Dendritic cell treated with granulocyte-macrophage colony-stimulating factor and Interleukin-4, amounts not matched to agents 40 ng/mL and 50 ng/mL, for 4 days (primary cell): ENCODE measurements at regions not wholly inside any gene's neighbourhood (a gene's known extent, or its start where the extent isn't known, plus 50 kb on each side); places are given as distances from the start of the nearest gene placed in this dataset.

Experiments used
- H3K27ac Mint-ChIP-seq: one replicate; pipeline ENCODE4 v1.8.0; 2022; ENCODE audit warnings: mild to moderate bottlenecking, mixed read lengths
- H3K27me3 Mint-ChIP-seq: one replicate; pipeline ENCODE4 v1.8.0; 2022; ENCODE audit warnings: mild to moderate bottlenecking, mixed read lengths
- H3K36me3 Mint-ChIP-seq: one replicate; pipeline ENCODE4 v1.8.0; 2022; ENCODE audit warnings: low read depth, mixed read lengths
- H3K4me1 Mint-ChIP-seq: one replicate; pipeline ENCODE4 v1.8.0; 2022; ENCODE audit warnings: low read depth, mixed read lengths
- H3K4me3 Mint-ChIP-seq: one replicate; pipeline ENCODE4 v1.8.0; 2022; ENCODE audit warnings: mild to moderate bottlenecking, moderate library complexity, mixed read lengths
- H3K9me3 Mint-ChIP-seq: one replicate; pipeline ENCODE4 v1.8.0; 2022; ENCODE audit warnings: mixed read lengths
- intact Hi-C: fragments of 100-400 bp; cut with micrococcal nuclease; formaldehyde crosslinking; loops from one replicate; pipeline ENCODE4 v1.15.0; 2022

DNA sequence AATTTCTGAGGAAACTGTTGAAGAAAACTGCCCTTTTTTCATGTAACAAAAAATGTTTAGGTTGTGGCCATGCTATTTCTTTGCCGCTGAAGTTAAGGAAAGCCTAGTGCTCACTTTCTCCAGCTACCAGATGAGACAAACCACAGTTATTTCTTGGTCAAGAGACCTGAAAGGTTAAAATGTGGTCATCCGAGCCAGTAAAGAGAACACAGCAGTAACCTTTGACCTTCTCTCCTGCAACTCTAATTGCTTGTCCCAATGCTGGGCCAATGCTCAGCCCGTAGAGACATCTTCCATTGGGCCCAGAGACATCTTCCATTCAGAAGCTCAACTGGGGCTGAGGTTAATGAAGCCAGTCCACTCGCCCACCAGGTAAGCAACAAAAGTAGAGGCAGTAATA is 109.8 kb upstream of the CPSF6 start:
- intact Hi-C loops: no loop called here
- H3K4me1 Mint-ChIP-seq: no peaks in the 10 kb centered on the region
- no peaks in the 10 kb centered on the region for H3K9me3 Mint-ChIP-seq
- H3K27ac Mint-ChIP-seq: no peak overlapping the region
- H3K27me3 Mint-ChIP-seq: no peaks in the 10 kb centered on the region
- H3K36me3 Mint-ChIP-seq: no peaks in the 10 kb centered on the region
- H3K4me3 Mint-ChIP-seq: no peak overlapping the region

DNA sequence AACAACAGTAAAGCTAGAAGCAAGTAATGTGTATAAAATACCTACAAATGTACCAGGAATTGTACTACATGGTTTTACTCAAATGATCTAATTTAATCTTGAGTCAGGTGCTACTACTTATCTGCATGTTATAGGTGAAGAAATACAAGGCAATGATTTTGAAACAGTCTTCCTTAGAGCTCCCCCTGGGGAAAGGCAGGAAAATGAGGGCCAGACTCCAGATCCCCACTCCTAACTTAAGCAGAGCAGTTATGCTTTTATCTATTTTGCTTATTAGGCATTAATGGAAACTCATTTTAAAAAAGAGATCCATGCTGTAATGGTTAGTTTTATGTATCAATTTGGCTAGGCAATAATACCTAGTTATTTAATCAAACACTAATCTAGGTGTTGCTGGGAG is 109.3 kb upstream of the CPSF6 start:
- intact Hi-C loops: no loop called here
- Mint-ChIP-seq H3K27ac (no peak overlapping the region), H3K36me3 (no peaks in the 10 kb centered on the region), H3K27me3 (no peaks in the 10 kb centered on the region), H3K4me3 (no peak overlapping the region), H3K4me1 (no peaks in the 10 kb centered on the region), H3K9me3 (no peaks in the 10 kb centered on the region)

GRCh38 chr12:69131077-69131476 is 108.3 kb upstream of the CPSF6 start:
- no peak overlapping the region for H3K27ac Mint-ChIP-seq
- H3K9me3 Mint-ChIP-seq: no peaks in the 10 kb centered on the region
- no peaks in the 10 kb centered on the region for H3K4me1 Mint-ChIP-seq
- no peak overlapping the region for H3K4me3 Mint-ChIP-seq
- no peaks in the 10 kb centered on the region for H3K27me3 Mint-ChIP-seq
- H3K36me3 Mint-ChIP-seq: no peaks in the 10 kb centered on the region
- intact Hi-C loops: no loop called here

GRCh38 chr12:69136931-69137613 is 102.3 kb upstream of the CPSF6 start:
- Mint-ChIP-seq H3K27me3 (no peaks in the 10 kb centered on the region), H3K9me3 (peaks cover 33% of the 10 kb centered on the region), H3K27ac (no peak overlapping the region), H3K4me3 (no peak overlapping the region), H3K4me1 (no peaks in the 10 kb centered on the region), H3K36me3 (no peaks in the 10 kb centered on the region)
- intact Hi-C loops: no loop called here

DNA sequence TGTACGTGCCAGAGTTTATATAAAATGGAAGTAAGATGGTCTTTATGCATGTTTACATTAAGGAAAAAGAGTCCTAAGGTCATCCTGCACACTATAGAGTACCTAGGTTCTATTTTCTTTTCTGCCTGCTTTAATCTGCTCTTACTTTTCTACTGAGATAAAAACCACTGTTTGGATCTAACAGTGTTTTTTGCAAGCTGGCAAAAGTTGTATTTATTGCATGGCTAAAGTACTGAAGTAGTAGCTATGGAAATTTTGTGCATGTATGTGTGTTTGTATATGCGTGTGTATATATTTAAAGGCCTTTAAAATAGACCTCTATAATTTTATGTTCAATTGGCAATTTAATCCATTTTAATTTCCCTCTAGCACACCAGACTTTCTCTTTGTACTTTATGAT is 98.3 kb upstream of the CPSF6 start:
- Mint-ChIP-seq H3K9me3 (peaks cover 33% of the 10 kb centered on the region), H3K4me3 (no peak overlapping the region), H3K4me1 (no peaks in the 10 kb centered on the region), H3K27me3 (no peaks in the 10 kb centered on the region), H3K36me3 (no peaks in the 10 kb centered on the region), H3K27ac (no peak overlapping the region)
- intact Hi-C loops: no loop called here

- H3K9me3 Mint-ChIP-seq: no peaks in the 10 kb centered on the region
- H3K36me3 Mint-ChIP-seq: no peaks in the 10 kb centered on the region
- intact Hi-C loops: no loop called here
- H3K27ac Mint-ChIP-seq: no peak overlapping the region
- no peak overlapping the region for H3K4me3 Mint-ChIP-seq
- peaks cover 2% of the 10 kb centered on the region for H3K4me1 Mint-ChIP-seq
- no peaks in the 10 kb centered on the region for H3K27me3 Mint-ChIP-seq
Observed at GRCh38 chr12:69149270-69149669, 90.1 kb upstream of the CPSF6 start.

GRCh38 chr12:69150083-69150795 is 89.1 kb upstream of the CPSF6 start:
- no peaks in the 10 kb centered on the region for H3K36me3 Mint-ChIP-seq
- no peak overlapping the region for H3K27ac Mint-ChIP-seq
- H3K9me3 Mint-ChIP-seq: no peaks in the 10 kb centered on the region
- peaks cover 5% of the 10 kb centered on the region for H3K4me1 Mint-ChIP-seq
- no peaks in the 10 kb centered on the region for H3K27me3 Mint-ChIP-seq
- no peak overlapping the region for H3K4me3 Mint-ChIP-seq
- intact Hi-C loops: no loop called here

- no peaks in the 10 kb centered on the region for H3K27me3 Mint-ChIP-seq
- H3K4me1 Mint-ChIP-seq: peaks cover 5% of the 10 kb centered on the region
- no peak overlapping the region for H3K27ac Mint-ChIP-seq
- intact Hi-C loops: no loop called here
- H3K9me3 Mint-ChIP-seq: no peaks in the 10 kb centered on the region
- no peak overlapping the region for H3K4me3 Mint-ChIP-seq
- no peaks in the 10 kb centered on the region for H3K36me3 Mint-ChIP-seq
Observed at GRCh38 chr12:69150796-69151127, 88.6 kb upstream of the CPSF6 start.

DNA sequence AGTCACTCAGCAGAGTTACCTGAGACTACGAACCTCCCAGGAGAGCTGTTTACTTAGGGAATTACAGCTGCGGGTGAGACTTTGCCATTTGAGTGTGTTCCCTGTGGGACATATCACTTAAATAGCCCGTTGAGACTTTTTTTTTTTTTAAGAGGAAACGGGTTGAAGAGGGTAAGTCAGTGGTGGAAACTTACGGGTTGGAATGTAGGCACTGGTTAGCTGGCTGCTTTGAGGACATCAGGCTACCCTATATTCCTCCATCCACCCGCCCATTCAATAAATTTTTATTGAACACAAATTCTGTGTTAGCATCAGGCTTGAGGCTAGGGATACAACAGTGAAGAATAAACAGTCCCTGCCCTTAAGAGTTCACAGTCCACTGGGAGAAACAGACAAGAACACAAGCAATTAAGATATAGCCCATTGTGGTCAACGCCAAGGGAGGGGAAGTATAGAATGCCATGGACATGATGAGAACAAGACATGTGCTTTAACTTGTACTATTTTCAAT is 88.1 kb upstream of the CPSF6 start:
- Mint-ChIP-seq H3K36me3 (no peaks in the 10 kb centered on the region), H3K9me3 (no peaks in the 10 kb centered on the region), H3K4me1 (peaks cover 5% of the 10 kb centered on the region), H3K27me3 (no peaks in the 10 kb centered on the region), H3K27ac (no peak overlapping the region), H3K4me3 (no peak overlapping the region)
- intact Hi-C loops: no loop called here

DNA sequence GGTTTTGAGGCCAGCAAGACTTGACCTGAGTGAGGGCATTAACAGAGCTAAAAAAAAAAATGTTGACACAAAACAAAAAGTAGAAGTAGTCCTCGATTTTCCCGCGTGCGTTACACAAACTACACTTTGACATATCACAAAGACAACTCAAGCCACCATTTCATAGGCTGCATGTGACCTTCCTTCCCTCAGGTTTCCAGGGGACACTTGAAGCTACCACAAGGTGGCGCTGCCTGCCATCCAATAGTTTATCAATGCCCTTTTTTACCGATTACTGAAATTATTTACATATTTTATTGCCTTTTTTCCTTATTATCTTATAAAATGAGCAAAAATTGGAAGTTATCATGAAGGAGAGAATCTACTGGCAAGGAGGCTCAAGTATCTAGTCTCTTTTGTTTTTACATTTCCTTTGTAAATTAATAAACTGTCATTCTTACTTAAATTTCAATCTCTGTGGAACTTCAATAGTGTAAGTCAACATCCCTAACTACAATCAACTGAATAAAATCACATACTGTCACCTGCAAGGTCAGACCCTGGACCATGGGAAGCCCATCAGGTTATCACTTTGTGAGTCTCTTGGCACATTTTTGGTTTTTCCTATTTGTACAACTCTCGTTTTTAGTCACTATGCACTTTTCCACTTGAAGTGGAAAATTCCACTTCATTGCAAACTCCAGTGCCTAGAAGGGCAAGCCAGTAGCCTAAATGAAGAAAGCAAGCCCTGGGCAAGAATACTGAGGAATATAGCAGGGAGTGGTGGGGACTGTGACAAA is 84.6 kb upstream of the CPSF6 start:
- intact Hi-C loops: loop anchor here (1.0 kb wide), 1 partner anchor 100 kb away; no protein-coding TSS in a partner anchor
- Mint-ChIP-seq H3K4me3 (no peak overlapping the region), H3K36me3 (no peaks in the 10 kb centered on the region), H3K9me3 (no peaks in the 10 kb centered on the region), H3K4me1 (peaks cover 5% of the 10 kb centered on the region), H3K27me3 (peaks cover 2% of the 10 kb centered on the region), H3K27ac (no peak overlapping the region)

- Mint-ChIP-seq H3K9me3 (no peaks in the 10 kb centered on the region), H3K4me3 (peak overlapping the region; percentile 1)
Observed at GRCh38 chr12:69157023-69157655, 82.2 kb upstream of the CPSF6 start.

DNA sequence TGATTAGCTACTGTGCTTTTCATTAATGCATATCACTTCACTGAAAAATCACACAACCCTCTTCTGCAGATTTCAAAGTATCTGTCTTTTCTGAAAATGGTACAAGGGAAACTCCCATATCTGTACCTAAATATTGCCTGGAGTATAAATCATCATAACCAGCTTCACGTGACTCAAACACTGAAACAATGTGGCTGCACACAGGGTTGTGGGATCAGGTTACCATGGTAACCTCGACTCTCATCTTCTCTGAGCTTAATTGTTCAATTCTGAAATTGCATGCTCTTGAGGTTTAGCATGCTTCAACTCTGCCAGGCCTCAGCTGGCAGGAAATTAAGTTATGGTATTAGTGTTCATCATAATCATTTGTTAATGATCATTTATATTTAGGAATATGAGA is 77.5 kb upstream of the CPSF6 start:
- H3K4me3 Mint-ChIP-seq: no peak overlapping the region

More at GRCh38 chr12:69157023-69157655, 82.2 kb upstream of the CPSF6 start:
- H3K36me3 Mint-ChIP-seq: no peaks in the 10 kb centered on the region
- no peak overlapping the region for H3K27ac Mint-ChIP-seq
- intact Hi-C loops: loop anchor here (1.0 kb wide), 1 partner anchor 293 kb away; no protein-coding TSS in a partner anchor
- peaks cover 2% of the 10 kb centered on the region for H3K27me3 Mint-ChIP-seq
- peaks cover 5% of the 10 kb centered on the region for H3K4me1 Mint-ChIP-seq

GRCh38 chr12:69163681-69164362 is 75.5 kb upstream of the CPSF6 start:
- no peak overlapping the region for H3K27ac Mint-ChIP-seq

More for the DNA sequence above, 77.5 kb upstream of the CPSF6 start:
- Mint-ChIP-seq H3K27me3 (peaks cover 2% of the 10 kb centered on the region), H3K4me1 (no peaks in the 10 kb centered on the region), H3K9me3 (no peaks in the 10 kb centered on the region), H3K36me3 (no peaks in the 10 kb centered on the region), H3K27ac (no peak overlapping the region)
- intact Hi-C loops: no loop called here

More at GRCh38 chr12:69163681-69164362, 75.5 kb upstream of the CPSF6 start:
- intact Hi-C loops: no loop called here
- H3K4me1 Mint-ChIP-seq: no peaks in the 10 kb centered on the region
- no peak overlapping the region for H3K4me3 Mint-ChIP-seq
- H3K9me3 Mint-ChIP-seq: no peaks in the 10 kb centered on the region
- H3K27me3 Mint-ChIP-seq: peaks cover 1% of the 10 kb centered on the region
- no peaks in the 10 kb centered on the region for H3K36me3 Mint-ChIP-seq
